Lung microvascular endothelial cell (primary cell): ENCODE measurements at regions not wholly inside any gene's neighbourhood (a gene's known extent, or its start where the extent isn't known, plus 50 kb on each side); places are given as distances from the start of the nearest gene placed in this dataset.
A peak's percentile ranks its signal among the peaks of the same experiment; 100 is the strongest.

Experiments
- DNase-seq, 2 donors: peaks; one replicate each; pipeline versions ENCODE4 v3.0.0 to v3.0.0-alpha.2; 2010; ENCODE audit warnings: low read depth in 2 of 2

- no peak for DNase-seq
Measured at GRCh38 chr1:228969953-228970800, 234.9 kb downstream of the RHOU start.

GRCh38 chr1:228972576-228972975, 237.3 kb downstream of the RHOU start:
- no peak for DNase-seq

GRCh38 chr1:228974273-228974672, 239.0 kb downstream of the RHOU start:
- DNase-seq = no peak

GRCh38 chr1:228975238-228975907, 240.1 kb downstream of the RHOU start:
- no peak for DNase-seq

- DNase-seq = no peak
Measured at GRCh38 chr1:228976316-228976715, 241.0 kb downstream of the RHOU start.

- DNase-seq = no peak
Measured at GRCh38 chr1:228977307-228977706, 242.0 kb downstream of the RHOU start.

- no peak for DNase-seq
Measured at GRCh38 chr1:228977741-228978140, 242.5 kb downstream of the RHOU start.

- DNase-seq = no peak
Measured at GRCh38 chr1:228978484-228979324, 243.4 kb downstream of the RHOU start.

GRCh38 chr1:228979325-228979699, 244.0 kb downstream of the RHOU start:
- no peak for DNase-seq

- no peak for DNase-seq
Measured at GRCh38 chr1:228979774-228980173, 244.5 kb downstream of the RHOU start.

GRCh38 chr1:228980232-228980937, 245.1 kb downstream of the RHOU start:
- DNase-seq = no peak

GRCh38 chr1:228982637-228983036, 247.4 kb downstream of the RHOU start:
- no peak for DNase-seq

- peak in 1 of 2 donors; percentile 37 for DNase-seq
Measured at GRCh38 chr1:228983231-228983660, 248.0 kb downstream of the RHOU start.

- DNase-seq = peak in 1 of 2 donors; percentile 51
Measured at GRCh38 chr1:228983661-228984060, 248.4 kb downstream of the RHOU start.

- no peak for DNase-seq
Measured at GRCh38 chr1:228984107-228984506, 248.8 kb downstream of the RHOU start.

- DNase-seq = no peak
Measured at GRCh38 chr1:228984646-228985631, 249.7 kb downstream of the RHOU start.

GRCh38 chr1:228985661-228986060, 250.4 kb downstream of the RHOU start:
- no peak for DNase-seq

- peak in 1 of 2 donors; percentile 55 for DNase-seq
Measured at GRCh38 chr1:228986093-228986904, 251.0 kb downstream of the RHOU start.

- DNase-seq = no peak
Measured at GRCh38 chr1:228987286-228987685, 252.0 kb downstream of the RHOU start.
